Retinal pigment epithelial cell (primary cell): ENCODE measurements at regions not wholly inside any gene's neighbourhood (a gene's known extent, or its start where the extent isn't known, plus 50 kb on each side); places are given as distances from the start of the nearest gene placed in this dataset.

Experiments
- DNase-seq: peaks from one replicate; pipeline ENCODE4 v3.0.0-alpha.2; 2010; ENCODE audit warnings: low read depth
- H3K4me3 ChIP-seq: 2 replicates; pipeline ENCODE4 v1.5.1; 2011; ENCODE audit warnings: mild to moderate bottlenecking, low read length, control low read depth, moderate library complexity
- TF ChIP-seq, protein P1 (sequence below): conservative IDR thresholded peaks from 2 replicates; pipeline ENCODE4 v1.5.1; 2011; ENCODE audit warnings: low read depth, low read length, control low read depth, inconsistent platforms

DNA sequence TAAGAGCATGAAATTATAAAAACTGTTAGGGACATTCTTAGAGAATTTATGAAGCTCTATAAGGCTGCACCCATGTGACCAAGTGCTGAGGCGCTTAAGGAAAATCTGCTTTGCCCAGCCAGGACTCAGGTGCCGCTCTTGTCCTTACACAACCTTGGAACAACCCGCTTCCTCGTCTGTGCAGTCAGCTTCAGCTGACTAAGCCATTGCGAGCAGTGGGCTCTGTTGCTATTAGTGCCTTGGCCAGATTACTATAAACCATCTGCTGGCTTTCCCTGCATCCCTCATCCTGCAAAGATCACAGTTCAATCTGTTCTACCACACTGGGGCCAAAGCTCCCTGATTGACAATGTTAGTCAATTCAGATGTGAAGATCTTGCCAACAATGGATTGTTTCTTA lies 89.1 kb upstream of the E2F3 start:
- H3K4me3 ChIP-seq: no peak overlapping the region
- TF ChIP-seq, protein P1, sequence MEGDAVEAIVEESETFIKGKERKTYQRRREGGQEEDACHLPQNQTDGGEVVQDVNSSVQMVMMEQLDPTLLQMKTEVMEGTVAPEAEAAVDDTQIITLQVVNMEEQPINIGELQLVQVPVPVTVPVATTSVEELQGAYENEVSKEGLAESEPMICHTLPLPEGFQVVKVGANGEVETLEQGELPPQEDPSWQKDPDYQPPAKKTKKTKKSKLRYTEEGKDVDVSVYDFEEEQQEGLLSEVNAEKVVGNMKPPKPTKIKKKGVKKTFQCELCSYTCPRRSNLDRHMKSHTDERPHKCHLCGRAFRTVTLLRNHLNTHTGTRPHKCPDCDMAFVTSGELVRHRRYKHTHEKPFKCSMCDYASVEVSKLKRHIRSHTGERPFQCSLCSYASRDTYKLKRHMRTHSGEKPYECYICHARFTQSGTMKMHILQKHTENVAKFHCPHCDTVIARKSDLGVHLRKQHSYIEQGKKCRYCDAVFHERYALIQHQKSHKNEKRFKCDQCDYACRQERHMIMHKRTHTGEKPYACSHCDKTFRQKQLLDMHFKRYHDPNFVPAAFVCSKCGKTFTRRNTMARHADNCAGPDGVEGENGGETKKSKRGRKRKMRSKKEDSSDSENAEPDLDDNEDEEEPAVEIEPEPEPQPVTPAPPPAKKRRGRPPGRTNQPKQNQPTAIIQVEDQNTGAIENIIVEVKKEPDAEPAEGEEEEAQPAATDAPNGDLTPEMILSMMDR: no peak
- peak; percentile 55 for DNase-seq

- no peak overlapping the region for H3K4me3 ChIP-seq
- TF ChIP-seq, protein P1: no peak
- no peak for DNase-seq
Observed at GRCh38 chr6:20313051-20313450, 88.6 kb upstream of the E2F3 start.

DNA sequence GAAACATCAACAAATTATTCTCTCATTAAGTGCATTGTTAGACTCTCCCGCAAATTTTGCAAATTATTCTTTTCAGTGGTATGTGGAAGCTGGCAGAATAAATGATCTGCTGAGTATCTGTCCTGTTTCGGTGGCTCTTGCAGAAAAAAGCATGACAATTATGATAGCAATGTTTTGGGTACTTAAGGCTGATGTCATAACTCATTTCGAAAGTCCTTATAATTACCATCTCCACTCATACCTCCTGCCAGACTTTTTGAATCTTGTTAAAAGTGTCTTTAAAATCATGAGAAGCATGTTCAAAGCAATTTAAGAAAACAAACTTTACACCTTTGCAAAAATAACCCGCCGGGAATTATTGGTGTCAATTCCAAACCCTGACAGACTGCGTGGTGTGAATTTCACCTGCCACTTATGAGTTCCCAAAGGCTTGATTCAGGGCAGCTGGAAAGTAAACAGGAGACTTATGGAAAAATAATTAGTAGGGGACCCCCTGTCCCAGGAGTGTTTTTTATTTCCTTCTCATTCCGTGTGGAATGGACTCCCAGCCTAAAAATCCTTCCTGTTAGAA lies 87.6 kb upstream of the E2F3 start:
- TF ChIP-seq, protein P1: no peak
- H3K4me3 ChIP-seq: no peak overlapping the region
- DNase-seq: no peak

DNA sequence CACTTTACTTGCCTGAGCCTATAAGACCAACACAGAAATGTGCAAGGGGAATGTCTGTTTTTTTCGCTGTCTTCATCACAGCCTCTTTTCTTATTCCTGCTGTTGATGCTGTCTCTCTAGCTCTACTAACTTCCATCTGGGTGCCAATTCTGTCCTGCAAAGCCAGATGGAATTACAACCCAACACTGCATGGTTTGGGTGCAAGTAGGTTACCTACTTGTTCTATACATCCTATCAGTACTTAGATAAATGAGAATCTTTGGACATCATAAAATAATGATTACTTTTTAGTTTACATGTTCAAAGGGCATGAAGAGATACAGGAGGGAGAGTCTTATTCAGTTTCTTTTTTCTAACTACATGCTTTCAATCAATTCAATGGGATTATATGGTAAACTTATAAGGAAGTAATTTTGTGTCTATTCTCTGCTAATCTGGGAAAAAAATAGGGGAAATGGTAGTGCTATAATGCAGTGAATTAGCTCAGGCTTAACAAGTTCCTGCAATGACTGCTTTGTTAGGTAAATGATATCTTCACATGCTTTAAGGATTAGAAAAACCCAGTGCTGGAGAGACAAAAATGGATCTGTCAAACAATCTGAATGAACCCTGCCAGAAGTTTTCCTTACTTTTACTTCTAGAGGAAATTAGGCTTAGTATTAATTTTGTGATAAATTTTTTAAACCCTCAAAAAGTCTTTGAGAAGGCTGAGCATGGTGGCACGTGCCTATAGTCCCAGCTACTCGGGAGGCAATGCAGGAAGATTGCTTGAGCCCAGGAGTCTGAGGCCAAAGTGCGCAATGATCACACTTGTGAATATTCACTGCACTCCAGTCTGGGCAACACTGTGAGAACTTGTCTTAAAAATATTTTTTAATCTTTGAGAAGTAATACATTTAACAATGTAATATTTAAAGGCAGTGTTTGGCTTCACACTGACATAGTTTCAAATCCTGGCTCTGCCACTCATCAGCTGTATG lies 86.5 kb upstream of the E2F3 start:
- no peak for DNase-seq
- TF ChIP-seq, protein P1: no peak

GRCh38 chr6:20317430-20317829 lies 84.2 kb upstream of the E2F3 start:
- no peak overlapping the region for H3K4me3 ChIP-seq
- TF ChIP-seq, protein P1: no peak
- DNase-seq: no peak

More for the DNA sequence above, 86.5 kb upstream of the E2F3 start:
- H3K4me3 ChIP-seq: no peak overlapping the region

GRCh38 chr6:20318851-20319387 lies 82.8 kb upstream of the E2F3 start:
- TF ChIP-seq, protein P1: no peak
- no peak for DNase-seq
- no peak overlapping the region for H3K4me3 ChIP-seq
